WTC11 (cell line): ENCODE measurements at regions not wholly inside any gene's neighbourhood (a gene's known extent, or its start where the extent isn't known, plus 50 kb on each side); places are given as distances from the start of the nearest gene placed in this dataset.

Experiments
- ARID4B ChIP-seq: sonication (generic); formaldehyde crosslinking; IDR thresholded peaks from 2 replicates; pipeline ENCODE4 v1.8.0; 2023; ENCODE audit warnings: missing genetic modification reagents, mild to moderate bottlenecking, borderline replicate concordance
- CTCF ChIP-seq: fragments of 200-600 bp; IDR thresholded peaks from 2 replicates; pipeline ENCODE4 v1.8.0; 2022; ENCODE audit warnings: antibody characterized with exemption
- HMGXB4 ChIP-seq: sonication (generic); formaldehyde crosslinking; IDR thresholded peaks from 2 replicates; pipeline ENCODE4 v1.8.1; 2023; ENCODE audit warnings: mild to moderate bottlenecking, moderate library complexity, missing genetic modification reagents
- JUN ChIP-seq: sonication (generic); formaldehyde crosslinking; IDR thresholded peaks from 2 replicates; pipeline ENCODE4 v1.8.0; 2023; ENCODE audit warnings: mild to moderate bottlenecking, missing genetic modification reagents
- MAX ChIP-seq: sonication (generic); formaldehyde crosslinking; IDR thresholded peaks from 2 replicates; pipeline ENCODE4 v1.8.0; 2022; ENCODE audit warnings: mild to moderate bottlenecking, missing genetic modification reagents
- NFE2L1 ChIP-seq: sonication (generic); formaldehyde crosslinking; IDR thresholded peaks from 2 replicates; pipeline ENCODE4 v1.8.1; 2023; ENCODE audit warnings: missing genetic modification reagents
- ZNF121 ChIP-seq: sonication (generic); formaldehyde crosslinking; IDR thresholded peaks from 2 replicates; pipeline ENCODE4 v1.8.0; 2023; ENCODE audit warnings: missing genetic modification reagents
- ZNF396 ChIP-seq: fragments of 250-450 bp; sonication (Bioruptor Pico); IDR thresholded peaks from 2 replicates; pipeline ENCODE4 v1.8.0; 2021; ENCODE audit warnings: mild to moderate bottlenecking, moderate library complexity, borderline replicate concordance

- TF ChIP-seq CTCF (no peak), HMGXB4 (CRISPR knock-in tag) (no peak), JUN (no peak), NFE2L1 (no peak), ZNF396 (no peak), ZNF121 (CRISPR knock-in tag) (no peak), MAX (no peak), ARID4B (CRISPR knock-in tag) (no peak)
Measured at GRCh38 chr6:74631564-74631963, 574.3 kb downstream of the COL12A1 start.
